ENCODE measurements at regions not wholly inside any gene's neighbourhood (a gene's known extent, or its start where the extent isn't known, plus 50 kb on each side); places are given as distances from the start of the nearest gene placed in this dataset.

DNA sequence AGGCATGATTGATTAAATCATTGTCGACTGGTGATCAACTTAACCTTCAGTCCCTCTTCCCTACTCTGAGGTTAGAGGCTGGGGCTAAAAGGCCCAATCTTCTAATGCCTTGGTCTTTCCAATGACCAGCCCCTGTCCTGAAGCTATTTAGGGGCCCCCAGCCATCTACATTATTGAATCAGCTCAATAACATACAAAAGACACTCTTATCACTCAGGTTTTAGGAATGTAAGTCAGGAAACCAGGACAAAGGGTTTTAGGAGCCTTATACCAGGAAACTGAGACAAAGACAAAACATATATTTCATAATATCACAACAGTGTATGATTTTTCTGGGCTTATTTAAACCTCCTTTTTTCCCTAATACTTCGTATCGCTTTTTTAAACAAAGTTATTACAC, 198.6 kb downstream of the RNF152 start:
- Histone ChIP-seq H3K27me3 (no peaks in the 10 kb centered on the region), H3K36me3 (no peaks in the 10 kb centered on the region), H3K9me3 (no peaks in the 10 kb centered on the region), H3K4me1 (no peaks in the 10 kb centered on the region), H3K4me3 (no peak overlapping the region), H3K27ac (no peak overlapping the region)
- DNase-seq = no peak
- TF ChIP-seq POLR2A (IDR thresholded peaks at IDR 0.05) (no peak), CTCF (IDR thresholded peaks at IDR 0.05) (no peak)

DNA sequence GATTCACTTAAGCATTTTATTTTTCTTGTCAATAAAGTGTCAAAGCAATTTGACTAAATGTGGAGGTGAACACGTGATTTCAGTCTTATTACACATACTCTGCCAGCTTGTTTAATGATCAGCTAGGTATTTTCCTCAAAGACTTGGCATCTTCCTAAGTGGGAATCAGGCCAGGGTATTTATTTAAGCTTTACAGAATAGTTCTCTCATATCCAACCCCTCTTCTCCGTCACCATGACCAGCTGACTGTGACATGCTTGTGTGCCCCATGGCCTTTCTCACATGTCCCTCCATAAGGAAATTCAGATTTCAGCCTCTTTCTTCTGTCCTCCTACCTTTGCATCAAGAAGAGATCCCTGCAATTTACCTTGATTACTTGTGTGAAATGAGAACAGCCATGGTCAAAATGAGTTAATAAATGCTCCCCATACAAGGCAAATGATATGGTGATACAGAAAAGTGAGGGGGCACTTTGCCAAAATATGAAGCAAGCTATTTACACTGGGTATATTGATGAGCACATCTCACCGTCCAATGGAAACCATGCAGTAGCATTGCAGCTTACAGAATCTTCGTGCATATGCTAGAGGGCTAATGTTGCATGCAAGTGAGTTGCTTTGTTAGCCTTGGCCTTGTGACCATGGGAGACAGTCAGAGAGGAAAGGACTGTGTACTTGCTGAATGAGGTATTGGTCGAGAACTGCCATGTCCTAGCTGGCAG, 202.2 kb downstream of the RNF152 start:
- Histone ChIP-seq H3K4me3 (no peak overlapping the region), H3K4me1 (no peaks in the 10 kb centered on the region), H3K27ac (no peak overlapping the region), H3K9me3 (no peaks in the 10 kb centered on the region), H3K27me3 (no peaks in the 10 kb centered on the region), H3K36me3 (no peaks in the 10 kb centered on the region)
- TF ChIP-seq CTCF (IDR thresholded peaks at IDR 0.05) (no peak), POLR2A (IDR thresholded peaks at IDR 0.05) (no peak)
- DNase-seq = no peak

GRCh38 chr18:61687317-61687716, 205.5 kb downstream of the RNF152 start:
- Histone ChIP-seq H3K36me3 (no peaks in the 10 kb centered on the region), H3K9me3 (no peaks in the 10 kb centered on the region), H3K4me1 (no peaks in the 10 kb centered on the region), H3K27ac (no peak overlapping the region), H3K27me3 (no peaks in the 10 kb centered on the region), H3K4me3 (no peak overlapping the region)
- no peak for DNase-seq
- no peak for TF ChIP-seq CTCF (IDR thresholded peaks at IDR 0.05)
- TF ChIP-seq POLR2A (IDR thresholded peaks at IDR 0.05) = no peak

GRCh38 chr18:61683856-61684255, 209.0 kb downstream of the RNF152 start:
- H3K9me3 ChIP-seq = no peaks in the 10 kb centered on the region
- no peaks in the 10 kb centered on the region for H3K4me1 ChIP-seq
- H3K27me3 ChIP-seq = no peaks in the 10 kb centered on the region
- no peak for DNase-seq
- H3K4me3 ChIP-seq = no peak overlapping the region
- H3K36me3 ChIP-seq = no peaks in the 10 kb centered on the region
- no peak for TF ChIP-seq CTCF (IDR thresholded peaks at IDR 0.05)
- no peak for TF ChIP-seq POLR2A (IDR thresholded peaks at IDR 0.05)
- no peak overlapping the region for H3K27ac ChIP-seq

- H3K4me3 ChIP-seq = no peak overlapping the region
- H3K27me3 ChIP-seq = no peaks in the 10 kb centered on the region
- H3K36me3 ChIP-seq = no peaks in the 10 kb centered on the region
- TF ChIP-seq POLR2A (IDR thresholded peaks at IDR 0.05) (no peak), CTCF (IDR thresholded peaks at IDR 0.05) (no peak)
- H3K27ac ChIP-seq = no peak overlapping the region
- DNase-seq = no peak
- no peaks in the 10 kb centered on the region for H3K9me3 ChIP-seq
- no peaks in the 10 kb centered on the region for H3K4me1 ChIP-seq
Observed at GRCh38 chr18:61681065-61681464, 211.7 kb downstream of the RNF152 start.

DNA sequence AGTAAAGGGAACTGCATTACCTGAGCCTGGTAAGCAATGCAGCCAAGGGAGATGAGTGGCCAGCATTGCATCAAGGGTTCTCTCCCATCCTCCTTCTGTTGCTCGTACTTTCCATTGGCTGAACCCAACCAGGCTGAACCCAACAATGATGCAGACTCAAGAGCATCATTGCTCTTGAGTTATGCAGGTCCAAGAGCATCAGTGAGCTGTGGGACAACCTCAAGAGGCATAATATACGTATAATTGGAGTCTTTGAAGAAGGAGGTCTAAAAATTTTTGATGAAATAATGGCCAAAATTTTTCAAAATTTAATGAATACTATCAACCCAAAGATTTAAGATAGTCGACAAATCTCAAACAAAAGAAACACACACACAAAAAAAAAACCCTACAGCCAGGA, 213.0 kb downstream of the RNF152 start:
- no peak for DNase-seq
- no peaks in the 10 kb centered on the region for H3K9me3 ChIP-seq

More for the DNA sequence above, 213.0 kb downstream of the RNF152 start:
- Histone ChIP-seq H3K27me3 (no peaks in the 10 kb centered on the region), H3K4me1 (no peaks in the 10 kb centered on the region), H3K27ac (no peak overlapping the region), H3K4me3 (no peak overlapping the region), H3K36me3 (no peaks in the 10 kb centered on the region)
- no peak for TF ChIP-seq CTCF (IDR thresholded peaks at IDR 0.05)
- no peak for TF ChIP-seq POLR2A (IDR thresholded peaks at IDR 0.05)
